ENCODE measurements at regions not wholly inside any gene's neighbourhood (a gene's known extent, or its start where the extent isn't known, plus 50 kb on each side); places are given as distances from the start of the nearest gene placed in this dataset.

DNA sequence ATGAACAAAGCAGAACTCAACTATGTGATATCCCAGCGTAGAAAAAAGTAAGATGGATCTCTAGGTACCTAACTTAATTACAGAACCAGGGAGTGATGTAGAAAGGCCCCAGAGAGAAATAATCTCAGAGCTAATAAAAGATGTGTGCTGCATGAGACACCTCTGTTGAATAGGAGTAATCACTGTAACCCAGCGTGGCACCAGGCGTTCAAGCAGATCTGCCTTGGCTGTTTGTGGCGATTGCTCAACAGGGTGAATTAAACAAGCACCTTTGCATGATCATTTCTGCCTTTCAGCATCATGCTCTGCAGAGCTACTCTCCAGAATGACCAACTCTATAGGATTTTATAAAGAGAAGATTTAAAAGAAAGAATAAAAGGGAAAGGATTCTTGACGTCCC is 81.7 kb upstream of the KCNIP4 start:
- DNase-seq (ENCODE audit: low read depth in 1 of 2, low spot score in 1 of 2) = no peak
- in situ Hi-C loops (cut with HindIII; ENCODE audit: low pct_unique_long_range_greater_than_20kb, low sequenced_read_pairs) = no loop called here
- TF ChIP-seq JUND (IDR thresholded peaks at IDR 0.05; ENCODE audit: low read depth) = no peak

DNA sequence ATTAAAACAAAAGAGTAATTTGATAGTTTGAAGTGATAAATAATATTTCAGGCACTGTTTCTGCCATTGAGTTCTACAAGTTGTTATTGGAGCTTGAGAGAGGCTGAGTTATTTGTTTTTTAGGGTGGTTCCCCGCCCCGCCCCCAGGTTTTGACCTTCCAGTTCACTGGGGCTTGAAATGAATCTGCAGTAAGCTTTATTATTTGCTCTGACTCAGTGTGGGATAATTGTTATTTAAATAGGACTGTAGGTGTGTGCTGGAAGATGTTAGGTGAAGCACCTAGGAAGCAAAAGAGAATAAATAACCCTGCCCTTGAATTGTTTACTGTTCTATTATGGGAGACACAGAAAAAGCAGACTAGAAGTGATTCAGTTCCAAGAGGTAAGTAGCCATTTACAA is 81.2 kb upstream of the KCNIP4 start:
- no peak for TF ChIP-seq JUND (IDR thresholded peaks at IDR 0.05; ENCODE audit: low read depth)
- no peak for DNase-seq (ENCODE audit: low read depth in 1 of 2, low spot score in 1 of 2)
- in situ Hi-C loops (cut with HindIII; ENCODE audit: low pct_unique_long_range_greater_than_20kb, low sequenced_read_pairs) = no loop called here

DNA sequence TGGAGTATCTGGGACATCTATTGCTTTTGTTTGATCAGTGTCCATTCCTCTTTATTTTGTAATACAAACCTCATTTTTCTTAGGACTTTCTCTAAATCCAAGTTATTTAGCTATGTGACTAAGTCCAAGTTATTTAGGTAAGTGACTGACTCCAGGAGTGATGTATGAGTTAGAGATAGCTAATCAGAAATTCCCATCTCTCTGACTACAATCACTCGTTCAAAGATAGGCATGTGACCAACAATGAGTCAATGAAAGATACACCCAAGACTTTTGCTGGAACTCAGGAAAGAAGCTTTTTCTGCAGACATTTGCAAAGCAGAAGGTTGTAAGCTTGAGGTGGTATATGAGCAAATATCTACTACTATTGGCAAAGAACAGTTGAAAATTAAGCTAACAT is 72.5 kb upstream of the KCNIP4 start:
- TF ChIP-seq JUND (IDR thresholded peaks at IDR 0.05; ENCODE audit: low read depth) = no peak
- no peak for DNase-seq (ENCODE audit: low read depth in 1 of 2, low spot score in 1 of 2)
- in situ Hi-C loops (cut with HindIII; ENCODE audit: low pct_unique_long_range_greater_than_20kb, low sequenced_read_pairs) = no loop called here

DNA sequence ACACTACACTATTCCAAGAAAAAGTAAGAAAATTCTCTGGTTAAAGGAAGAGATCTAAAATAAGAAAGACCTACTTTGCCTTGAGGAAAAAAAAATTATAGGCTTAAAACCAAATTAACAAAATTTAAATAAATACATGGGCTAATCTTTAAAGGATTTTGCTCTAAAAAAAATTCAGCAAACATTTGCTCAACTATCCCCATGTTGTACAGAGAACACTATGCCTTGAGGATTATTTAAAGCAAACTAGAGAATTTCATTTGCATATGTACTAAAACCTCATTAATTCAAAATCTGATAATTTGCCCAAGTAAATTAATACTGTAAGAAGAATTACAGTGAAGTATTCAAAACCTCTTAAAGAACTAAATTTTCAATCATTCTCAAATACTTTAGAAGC is 71.6 kb upstream of the KCNIP4 start:
- in situ Hi-C loops (cut with HindIII; ENCODE audit: low pct_unique_long_range_greater_than_20kb, low sequenced_read_pairs) = no loop called here

DNA sequence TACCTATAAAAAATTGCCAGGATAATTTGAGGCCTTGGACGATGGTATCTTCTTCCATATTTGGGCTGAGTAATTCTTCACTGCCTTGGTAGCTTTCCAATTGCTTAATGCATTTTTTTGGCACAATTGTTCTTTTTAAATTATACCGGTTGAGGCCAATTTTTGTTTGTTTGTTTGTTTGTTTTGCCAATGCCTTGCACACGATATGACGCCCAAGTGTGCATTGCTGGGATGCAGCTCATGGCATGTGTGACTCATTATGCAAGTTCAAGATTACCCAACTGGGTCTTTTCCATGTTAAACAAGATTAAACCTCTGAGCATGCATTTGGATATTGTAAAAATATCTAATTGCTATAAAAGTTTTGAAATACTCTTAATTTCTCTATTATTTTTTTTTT is 71.1 kb upstream of the KCNIP4 start:
- no peak for TF ChIP-seq JUND (IDR thresholded peaks at IDR 0.05; ENCODE audit: low read depth)
- in situ Hi-C loops (cut with HindIII; ENCODE audit: low pct_unique_long_range_greater_than_20kb, low sequenced_read_pairs) = no loop called here
- no peak for DNase-seq (ENCODE audit: low read depth in 1 of 2, low spot score in 1 of 2)

More for the DNA sequence above, 71.6 kb upstream of the KCNIP4 start:
- no peak for TF ChIP-seq JUND (IDR thresholded peaks at IDR 0.05; ENCODE audit: low read depth)
- DNase-seq (ENCODE audit: low read depth in 1 of 2, low spot score in 1 of 2) = no peak

DNA sequence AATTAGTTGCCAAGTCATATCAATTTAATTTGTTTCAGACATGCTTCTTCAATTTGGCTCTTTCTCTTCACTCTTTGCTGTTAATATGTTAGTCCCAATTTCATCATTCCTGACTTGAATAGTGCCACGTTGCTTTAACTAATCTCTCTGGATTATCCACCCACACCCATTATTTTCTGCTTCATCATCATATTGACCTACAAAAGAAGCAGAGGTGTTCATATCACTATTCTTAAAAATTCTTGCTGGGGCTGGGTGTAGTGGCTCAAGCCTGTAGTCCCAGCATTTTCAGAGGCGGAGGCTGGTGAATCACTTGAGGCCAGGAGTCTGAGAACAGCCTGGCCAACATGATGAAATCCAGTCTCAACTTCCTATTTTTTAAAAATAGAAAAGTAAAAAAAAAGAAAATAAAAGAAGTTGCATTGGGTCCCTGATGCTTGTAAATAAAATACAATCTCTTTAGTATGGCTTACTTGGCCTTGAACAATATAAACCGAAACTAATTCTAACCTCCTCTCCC is 65.7 kb upstream of the KCNIP4 start:
- in situ Hi-C loops (cut with HindIII; ENCODE audit: low pct_unique_long_range_greater_than_20kb, low sequenced_read_pairs) = no loop called here
- no peak for DNase-seq (ENCODE audit: low read depth in 1 of 2, low spot score in 1 of 2)
- TF ChIP-seq JUND (IDR thresholded peaks at IDR 0.05; ENCODE audit: low read depth) = no peak

DNA sequence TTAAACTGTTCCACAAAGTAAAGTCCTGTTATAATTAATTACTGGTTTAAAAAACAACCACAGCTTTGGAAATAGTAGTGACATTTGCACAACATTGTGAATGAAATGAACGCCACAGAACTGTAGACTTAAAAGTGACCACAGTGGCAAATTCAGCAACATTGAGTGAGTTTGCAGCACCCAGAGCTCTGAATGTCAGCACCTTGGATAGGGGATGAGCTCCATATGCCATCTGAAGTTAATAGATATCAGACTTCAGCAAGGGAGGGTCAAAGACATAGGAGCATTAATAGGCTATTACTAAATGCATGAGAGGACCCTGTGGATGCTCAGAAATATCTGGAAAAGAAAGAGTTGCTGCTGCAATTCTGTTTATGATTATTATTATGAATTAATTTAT is 55.3 kb upstream of the KCNIP4 start:
- no peak for DNase-seq (ENCODE audit: low read depth in 1 of 2, low spot score in 1 of 2)
- TF ChIP-seq JUND (IDR thresholded peaks at IDR 0.05; ENCODE audit: low read depth) = no peak
- in situ Hi-C loops (cut with HindIII; ENCODE audit: low pct_unique_long_range_greater_than_20kb, low sequenced_read_pairs) = no loop called here
